H1 (cell line): ENCODE measurements at regions not wholly inside any gene's neighbourhood (a gene's known extent, or its start where the extent isn't known, plus 50 kb on each side); places are given as distances from the start of the nearest gene placed in this dataset.

Experiments
- CTCF ChIA-PET: fragments of 300-600 bp; sonication (Branson Sonifier 250); formaldehyde crosslinking; loops from one replicate; lab custom pipeline; 2021; ENCODE audit not compliant: partially characterized antibody; lab: Charles Lee
- POLR2A ChIA-PET: fragments of 300-600 bp; sonication (Branson Sonifier 250); formaldehyde crosslinking; loops from one replicate; lab custom pipeline; 2021; ENCODE audit warnings: inconsistent platforms; ENCODE audit not compliant: partially characterized antibody; lab: Charles Lee
- DNase-seq, 2 experiments: peaks; one replicate each; pipeline versions ENCODE4 v3.0.0 to v3.0.0-alpha.2; 2010 to 2022; ENCODE audit warnings: low spot score in 2 of 2, low read depth in 1 of 2, mixed read lengths in 1 of 2
- FAIRE-seq: peaks from 2 replicates; lab custom pipeline; 2011; peaks lifted over from hg19 to GRCh38; lab: Jason Lieb, UNC
- H2AFZ ChIP-seq: 2 replicates; pipeline ENCODE4 v1.8.1; 2012; ENCODE audit warnings: low read length, inconsistent platforms
- H2AK5ac ChIP-seq: 2 replicates; pipeline ENCODE4 v1.6.1; 2013; ENCODE audit warnings: low read depth, low read length
- H2BK120ac ChIP-seq: replicated peaks from 2 replicates; pipeline ENCODE3; 2013; ENCODE audit warnings: low read depth, low read length, inconsistent platforms
- H2BK12ac ChIP-seq: 2 replicates; pipeline ENCODE4 v1.6.1; 2013; ENCODE audit warnings: low read depth, low read length
- H2BK15ac ChIP-seq: 2 replicates; pipeline ENCODE4 v1.6.1; 2013; ENCODE audit warnings: low read length
- H2BK20ac ChIP-seq: 2 replicates; pipeline ENCODE4 v1.6.1; 2013; ENCODE audit warnings: low read length
- H2BK5ac ChIP-seq: 2 replicates; pipeline ENCODE4 v1.6.1; 2013; ENCODE audit warnings: low read depth, low read length
- H3K14ac ChIP-seq: 2 replicates; pipeline ENCODE4 v1.6.1; 2013; ENCODE audit warnings: inconsistent platforms; ENCODE audit not compliant: insufficient read length
- H3K18ac ChIP-seq: 2 replicates; pipeline ENCODE4 v1.6.1; 2013; ENCODE audit warnings: low read length; ENCODE audit errors: extremely low read depth
- H3K23ac ChIP-seq: 2 replicates; pipeline ENCODE4 v1.6.1; 2013; ENCODE audit warnings: inconsistent platforms; ENCODE audit not compliant: insufficient read length
- H3K23me2 ChIP-seq: 2 replicates; pipeline ENCODE4 v1.6.1; 2013; ENCODE audit warnings: low read depth, low read length
- H3K27ac ChIP-seq: 2 replicates; pipeline ENCODE4 v1.6.1; 2011; ENCODE audit warnings: low read depth, low read length, inconsistent platforms
- H3K27me3 ChIP-seq, 4 experiments: replicated peaks in 1 of 4; 1 replicate in 1 of 4; 2 replicates in 3 of 4; pipeline versions ENCODE4 v1.6.1 to v1.8.1; 2011 to 2013; ENCODE audit warnings: low read length in 3 of 4, mild to moderate bottlenecking in 3 of 4, inconsistent platforms in 2 of 4, mixed read lengths in 2 of 4, moderate library complexity in 1 of 4; ENCODE audit not compliant: control insufficient read depth in 3 of 4, insufficient read depth in 3 of 4; ENCODE audit errors: extremely low read depth in 1 of 4
- H3K36me3 ChIP-seq, 4 experiments: 2 replicates each; pipeline versions ENCODE4 v1.6.1 to v1.8.1; 2011 to 2013; ENCODE audit warnings: mild to moderate bottlenecking in 4 of 4, low read length in 3 of 4, moderate library complexity in 2 of 4, control low read depth in 1 of 4, inconsistent platforms in 1 of 4; ENCODE audit not compliant: insufficient read depth in 4 of 4, control insufficient read depth in 2 of 4
- H3K4ac ChIP-seq: replicated peaks from 2 replicates; pipeline ENCODE3; 2013; ENCODE audit warnings: low read length, low read depth, mixed read lengths, inconsistent platforms; ENCODE audit not compliant: insufficient read length
- H3K4me1 ChIP-seq, 4 experiments: replicated peaks in 1 of 4; 1 replicate in 1 of 4; 2 replicates in 3 of 4; pipeline versions ENCODE4 v1.6.1 to v1.8.1; 2011 to 2013; ENCODE audit warnings: low read length in 3 of 4, inconsistent platforms in 2 of 4, mixed read lengths in 1 of 4; ENCODE audit not compliant: insufficient read depth in 4 of 4, control insufficient read depth in 3 of 4
- H3K4me2 ChIP-seq, 2 experiments: 2 replicates each; pipeline versions ENCODE4 v1.6.1 to v1.8.1; 2011 to 2013; ENCODE audit warnings: low read depth in 2 of 2, low read length in 2 of 2, control low read depth in 1 of 2, inconsistent platforms in 1 of 2, mild to moderate bottlenecking in 1 of 2; ENCODE audit not compliant: insufficient read depth in 1 of 2
- H3K4me3 ChIP-seq, 4 experiments: fragments of 200-600, 300-600 bp in 1 of 4; sonication (generic), shearing (Covaris generic), sonication (Bioruptor Twin) in 1 of 4; 2 replicates each; pipeline versions ENCODE4 v1.5.1 to v1.8.1; 2011 to 2016; ENCODE audit warnings: low read length in 4 of 4, low read depth in 3 of 4, control low read depth in 2 of 4, inconsistent platforms in 2 of 4, mild to moderate bottlenecking in 2 of 4, mixed read lengths in 1 of 4, moderate library complexity in 1 of 4; ENCODE audit not compliant: insufficient read depth in 2 of 4; ENCODE audit errors: extremely low read depth in 1 of 4
- H3K56ac ChIP-seq: replicated peaks from 2 replicates; pipeline ENCODE3; 2013; ENCODE audit warnings: low read depth, mild to moderate bottlenecking, mixed read lengths, low read length, inconsistent platforms; ENCODE audit not compliant: insufficient read length
- H3K79me1 ChIP-seq: 2 replicates; pipeline ENCODE4 v1.6.1; 2013; ENCODE audit warnings: low read depth, low read length, control low read depth
- H3K79me2 ChIP-seq, 2 experiments: 2 replicates each; pipeline versions ENCODE4 v1.6.1 to v1.8.1; 2012 to 2013; ENCODE audit warnings: low read length in 2 of 2, mild to moderate bottlenecking in 2 of 2, inconsistent platforms in 1 of 2; ENCODE audit not compliant: insufficient read depth in 2 of 2, control insufficient read depth in 1 of 2
- H3K9ac ChIP-seq, 4 experiments: replicated peaks in 1 of 4; 1 replicate in 1 of 4; 2 replicates in 3 of 4; pipeline versions ENCODE4 v1.6.1 to v1.8.1; 2011 to 2013; ENCODE audit warnings: low read depth in 3 of 4, low read length in 3 of 4, control low read depth in 2 of 4, mild to moderate bottlenecking in 2 of 4, moderate library complexity in 2 of 4, inconsistent platforms in 1 of 4; ENCODE audit errors: extremely low read depth in 1 of 4
- H3K9me3 ChIP-seq, 2 experiments: 2 replicates each; pipeline versions ENCODE4 v1.6.1 to v1.8.1; 2012 to 2013; ENCODE audit warnings: mild to moderate bottlenecking in 2 of 2, moderate library complexity in 2 of 2, control low read depth in 1 of 2, inconsistent platforms in 1 of 2, low read depth in 1 of 2, low read length in 1 of 2, mixed read lengths in 1 of 2; ENCODE audit not compliant: insufficient read depth in 2 of 2
- H4K20me1 ChIP-seq, 2 experiments: replicated peaks in 1 of 2; 2 replicates each; pipeline versions ENCODE3 to v1.8.1; 2011 to 2013; ENCODE audit warnings: inconsistent platforms in 2 of 2, low read length in 2 of 2, mild to moderate bottlenecking in 1 of 2; ENCODE audit not compliant: insufficient read depth in 2 of 2, control insufficient read depth in 1 of 2
- H4K5ac ChIP-seq: 2 replicates; pipeline ENCODE4 v1.6.1; 2013; ENCODE audit warnings: low read length, low read depth, mixed read lengths, inconsistent platforms; ENCODE audit not compliant: insufficient read length
- H4K8ac ChIP-seq: 2 replicates; pipeline ENCODE4 v1.8.0; 2013; ENCODE audit warnings: mild to moderate bottlenecking, moderate library complexity, low read length, inconsistent platforms; ENCODE audit not compliant: insufficient read depth; ENCODE audit errors: extremely low read depth
- H4K91ac ChIP-seq: replicated peaks from 2 replicates; pipeline ENCODE3; 2013; ENCODE audit warnings: low read length, mixed read lengths, inconsistent platforms; ENCODE audit not compliant: insufficient read length
- CEBPB ChIP-seq: IDR thresholded peaks from 2 replicates; pipeline ENCODE4 v1.6.1; 2012; ENCODE audit warnings: low read depth, low read length
- CHD2 ChIP-seq: IDR thresholded peaks from 2 replicates; pipeline ENCODE4 v1.6.1; 2012; ENCODE audit warnings: low read length, improper control_type of control experiment
- EGR1 ChIP-seq: IDR thresholded peaks from 2 replicates; pipeline ENCODE4 v1.6.1; 2011; ENCODE audit warnings: low read depth, low read length, borderline replicate concordance
- KDM4A ChIP-seq: IDR thresholded peaks from one replicate; pipeline ENCODE4 v1.7.1; 2012; ENCODE audit warnings: low read depth, mild to moderate bottlenecking, moderate library complexity, low read length, inconsistent platforms; ENCODE audit not compliant: severe bottlenecking
- MAFK ChIP-seq: IDR thresholded peaks from 2 replicates; pipeline ENCODE4 v1.6.1; 2012; ENCODE audit warnings: low read depth, mild to moderate bottlenecking, improper control_type of control experiment, low read length
- POLR2AphosphoS5 ChIP-seq: IDR thresholded peaks from 2 replicates; pipeline ENCODE4 v1.6.1; 2011; ENCODE audit warnings: low read depth, low read length
- POU5F1 ChIP-seq: IDR thresholded peaks from 2 replicates; pipeline ENCODE4 v1.6.1; 2011; ENCODE audit warnings: low read depth, mild to moderate bottlenecking, low read length, moderate library complexity
- SIN3A ChIP-seq, 2 experiments: IDR thresholded peaks in 1 of 2; conservative IDR thresholded peaks in 1 of 2; 2 replicates each; pipeline ENCODE4 v1.6.1; 2011 to 2012; ENCODE audit warnings: low read length in 2 of 2, improper control_type of control experiment in 1 of 2, low read depth in 1 of 2, mild to moderate bottlenecking in 1 of 2
- SP2 ChIP-seq: IDR thresholded peaks from 2 replicates; pipeline ENCODE4 v1.6.1; 2012; ENCODE audit warnings: mild to moderate bottlenecking, low read length, inconsistent platforms
- WGBS, 2 experiments: shearing (Covaris generic) in 1 of 2; methylation state at CpG; one replicate each; pipeline versions ENCODE4 v1.1.6 to v1.1.7; 2013 to 2015; ENCODE audit warnings: low lambda C conversion rate in 2 of 2, mixed read lengths in 2 of 2, inconsistent platforms in 1 of 2, low coverage in 1 of 2, missing lambda C conversion rate in 1 of 2; ENCODE audit not compliant: insufficient replicate concordance in 2 of 2, insufficient coverage in 1 of 2, insufficient read length in 1 of 2; ENCODE audit errors: extremely low coverage in 1 of 2, missing lambda C conversion rate in 1 of 2; 5-methylcytosine and 5-hydroxymethylcytosine counted together
- TF ChIP-seq, protein P1 (sequence below): IDR thresholded peaks from 2 replicates; pipeline ENCODE4 v1.6.1; 2012; ENCODE audit warnings: inconsistent platforms
- TF ChIP-seq, protein P2 (sequence below): IDR thresholded peaks from 2 replicates; pipeline ENCODE4 v1.6.1; 2012; ENCODE audit warnings: inconsistent platforms

DNA sequence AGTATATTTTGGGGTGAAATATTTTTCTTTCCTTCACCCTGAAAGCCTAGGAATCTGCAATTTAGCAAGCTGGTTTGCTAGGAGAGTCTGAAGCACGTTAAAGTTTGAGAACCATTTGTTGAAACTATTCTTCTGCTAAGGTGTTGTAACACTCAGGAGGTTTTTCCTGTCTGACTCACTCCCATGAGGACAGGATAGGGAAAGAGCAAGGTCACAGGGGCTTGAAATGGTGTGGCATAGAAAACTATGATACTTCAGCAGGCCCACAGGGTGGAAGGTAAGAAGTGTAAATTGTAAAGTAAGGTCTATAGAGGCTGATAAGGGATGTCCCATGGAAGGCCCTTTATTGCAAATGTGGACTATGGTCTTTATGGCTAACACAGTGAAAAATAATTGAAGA lies 177.7 kb upstream of the ZC3H15 start:
- DNase-seq = no peak
- no peak overlapping the region for H3K4me2 ChIP-seq
- no peak overlapping the region for H4K5ac ChIP-seq
- H3K27ac ChIP-seq = no peak overlapping the region
- H3K79me1 ChIP-seq = no peaks in the 10 kb centered on the region; the same call in 1 of the 2 replicates
- no peaks in the 10 kb centered on the region for H3K27me3 ChIP-seq
- no peak overlapping the region for H4K8ac ChIP-seq
- H3K36me3 ChIP-seq = no peaks in the 10 kb centered on the region
- H2BK15ac ChIP-seq = no peak overlapping the region
- H4K91ac ChIP-seq = no peak overlapping the region
- no peak overlapping the region for H3K14ac ChIP-seq
- H2BK120ac ChIP-seq = peak overlapping the region; percentile 84
- 0 out of 2 replicates have a peak overlapping the region, but pooled peaks have one; percentile 33 for H2AK5ac ChIP-seq
- peaks cover 2 to 5% (median 3%) of the 10 kb centered on the region in 4 experiments; a peak in 3 of 7 replicates for H3K4me1 ChIP-seq
- no peak overlapping the region for H3K23ac ChIP-seq
- H3K4ac ChIP-seq = no peak overlapping the region
- CTCF ChIA-PET = no interaction called here
- WGBS, 2 experiments = 75% methylated on average over 1 of the region's 1 CpG; no CpG with 5 or more reads in 1 of the 2 experiments
- POLR2A ChIA-PET = no interaction called here
- no peak for FAIRE-seq
- H2BK12ac ChIP-seq = no peak overlapping the region
- H3K4me3 ChIP-seq = no peak overlapping the region
- no peak overlapping the region for H3K9ac ChIP-seq
- H3K23me2 ChIP-seq = no peaks in the 10 kb centered on the region
- no peak overlapping the region for H3K18ac ChIP-seq
- no peak overlapping the region for H3K56ac ChIP-seq
- H4K20me1 ChIP-seq = no peaks in the 10 kb centered on the region
- no peaks in the 10 kb centered on the region for H3K79me2 ChIP-seq
- no peak overlapping the region for H2AFZ ChIP-seq
- H2BK20ac ChIP-seq = no peak overlapping the region
- no peak overlapping the region for H2BK5ac ChIP-seq
- H3K9me3 ChIP-seq = peaks cover 10 to 12% of the 10 kb centered on the region in 2 experiments; a peak in 3 of 4 replicates
- TF ChIP-seq CHD2 (no peak), KDM4A (no peak), SP2 (no peak), POLR2AphosphoS5 (no peak), MAFK (no peak), EGR1 (no peak), CEBPB (no peak), SIN3A (conservative IDR thresholded peaks at IDR 0.05 in 1 of 2, IDR thresholded peaks at IDR 0.05 in 1 of 2; ENCODE audit: low read depth in 1 of 2, low read length in 2 of 2) (no peak), POU5F1 (no peak)
- TF ChIP-seq, protein P1, sequence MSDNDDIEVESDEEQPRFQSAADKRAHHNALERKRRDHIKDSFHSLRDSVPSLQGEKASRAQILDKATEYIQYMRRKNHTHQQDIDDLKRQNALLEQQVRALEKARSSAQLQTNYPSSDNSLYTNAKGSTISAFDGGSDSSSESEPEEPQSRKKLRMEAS = no peak
- TF ChIP-seq, protein P2, sequence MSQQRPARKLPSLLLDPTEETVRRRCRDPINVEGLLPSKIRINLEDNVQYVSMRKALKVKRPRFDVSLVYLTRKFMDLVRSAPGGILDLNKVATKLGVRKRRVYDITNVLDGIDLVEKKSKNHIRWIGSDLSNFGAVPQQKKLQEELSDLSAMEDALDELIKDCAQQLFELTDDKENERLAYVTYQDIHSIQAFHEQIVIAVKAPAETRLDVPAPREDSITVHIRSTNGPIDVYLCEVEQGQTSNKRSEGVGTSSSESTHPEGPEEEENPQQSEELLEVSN = no peak
